GM12878 (cell line): ENCODE measurements at regions not wholly inside any gene's neighbourhood (a gene's known extent, or its start where the extent isn't known, plus 50 kb on each side); places are given as distances from the start of the nearest gene placed in this dataset.

Experiments
- ATF3 ChIP-seq: IDR thresholded peaks from 2 replicates; pipeline ENCODE4 v1.6.1; 2011; ENCODE audit warnings: low read depth, mild to moderate bottlenecking, low read length, moderate library complexity, borderline replicate concordance; ENCODE audit errors: extremely low read depth
- EZH2 ChIP-seq: IDR thresholded peaks from 2 replicates; pipeline ENCODE4 v1.6.1; 2012; ENCODE audit warnings: low read depth, mild to moderate bottlenecking, control low read depth, inconsistent platforms, low read length, borderline replicate concordance; ENCODE audit not compliant: control insufficient read depth
- TF ChIP-seq, protein P1 (sequence below): fragments of 450-650 bp; IDR thresholded peaks from 2 replicates; pipeline ENCODE4 v1.6.1; 2017; ENCODE audit warnings: low read depth, mild to moderate bottlenecking, moderate library complexity

DNA sequence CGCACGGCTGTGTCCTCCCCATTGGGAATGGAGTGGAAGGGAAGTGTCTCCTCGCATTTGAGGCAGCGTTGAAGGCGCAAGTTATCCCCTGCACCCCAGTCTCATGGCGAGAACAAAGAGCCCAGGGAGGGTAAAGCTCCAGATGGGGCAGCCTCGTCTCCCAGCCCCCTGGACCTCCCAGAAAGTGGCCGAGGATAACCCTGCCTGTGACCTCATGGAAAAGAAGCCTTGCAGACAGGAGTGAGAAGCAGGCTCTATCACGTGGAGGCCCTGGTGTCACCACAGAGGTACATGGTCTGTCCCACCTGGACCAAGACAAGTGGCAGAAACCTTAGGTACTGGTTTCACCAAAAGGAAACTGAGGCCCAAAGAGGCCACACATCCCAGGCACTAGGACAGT is 134.8 kb upstream of the RPS6KA2 start:
- TF ChIP-seq EZH2 (no peak), ATF3 (no peak)
- TF ChIP-seq, protein P1, sequence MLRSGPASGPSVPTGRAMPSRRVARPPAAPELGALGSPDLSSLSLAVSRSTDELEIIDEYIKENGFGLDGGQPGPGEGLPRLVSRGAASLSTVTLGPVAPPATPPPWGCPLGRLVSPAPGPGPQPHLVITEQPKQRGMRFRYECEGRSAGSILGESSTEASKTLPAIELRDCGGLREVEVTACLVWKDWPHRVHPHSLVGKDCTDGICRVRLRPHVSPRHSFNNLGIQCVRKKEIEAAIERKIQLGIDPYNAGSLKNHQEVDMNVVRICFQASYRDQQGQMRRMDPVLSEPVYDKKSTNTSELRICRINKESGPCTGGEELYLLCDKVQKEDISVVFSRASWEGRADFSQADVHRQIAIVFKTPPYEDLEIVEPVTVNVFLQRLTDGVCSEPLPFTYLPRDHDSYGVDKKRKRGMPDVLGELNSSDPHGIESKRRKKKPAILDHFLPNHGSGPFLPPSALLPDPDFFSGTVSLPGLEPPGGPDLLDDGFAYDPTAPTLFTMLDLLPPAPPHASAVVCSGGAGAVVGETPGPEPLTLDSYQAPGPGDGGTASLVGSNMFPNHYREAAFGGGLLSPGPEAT = no peak
